ENCODE measurements at regions not wholly inside any gene's neighbourhood (a gene's known extent, or its start where the extent isn't known, plus 50 kb on each side); places are given as distances from the start of the nearest gene placed in this dataset.
A peak's percentile ranks its signal among the peaks of the same experiment; 100 is the strongest.
"Not testable (repeated sequence)": the region's sequence is repeated elsewhere in the genome, so short reads cannot be mapped to it uniquely, and the experiment has no call there.

DNA sequence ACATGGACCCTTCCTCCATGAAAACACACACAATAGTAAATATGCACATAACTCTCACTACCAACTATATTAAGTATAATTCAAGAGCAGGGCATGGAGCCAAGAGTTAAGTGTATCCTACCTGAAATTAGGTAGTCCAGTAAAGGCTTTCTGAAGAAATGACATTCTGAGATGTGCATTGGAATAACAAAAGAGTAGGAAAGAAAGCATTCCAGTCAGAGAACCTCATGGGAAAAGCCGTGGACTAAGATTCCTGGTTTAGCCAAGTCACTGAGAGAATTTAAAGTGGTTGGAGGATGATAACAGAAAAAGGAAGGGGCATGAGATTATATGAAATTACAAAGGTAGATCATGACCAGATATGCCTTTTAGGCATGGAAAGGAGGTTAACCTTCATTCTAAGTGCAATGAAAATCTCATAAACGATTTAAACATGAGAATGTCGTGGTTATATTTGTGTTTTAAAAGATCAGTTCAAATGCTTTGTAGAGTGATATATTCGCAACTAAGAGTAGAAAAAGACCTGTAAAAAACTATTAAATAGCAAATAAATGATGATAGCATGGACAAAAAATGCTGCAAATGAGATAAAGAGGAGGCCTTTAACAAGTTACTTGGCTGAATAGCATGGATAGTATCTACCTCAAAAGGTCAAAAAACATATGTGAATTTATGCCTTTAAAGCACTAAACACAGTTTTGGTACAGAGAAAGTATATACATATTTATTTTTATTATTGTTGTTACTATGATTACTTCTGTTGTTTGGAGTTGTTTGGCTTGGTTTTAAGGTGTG lies 767.4 kb upstream of the GHITM start:
- DNase-seq, result no peak

- DNase-seq, result no peak
Observed at GRCh38 chr10:83372646-83373045, 766.7 kb upstream of the GHITM start.

DNA sequence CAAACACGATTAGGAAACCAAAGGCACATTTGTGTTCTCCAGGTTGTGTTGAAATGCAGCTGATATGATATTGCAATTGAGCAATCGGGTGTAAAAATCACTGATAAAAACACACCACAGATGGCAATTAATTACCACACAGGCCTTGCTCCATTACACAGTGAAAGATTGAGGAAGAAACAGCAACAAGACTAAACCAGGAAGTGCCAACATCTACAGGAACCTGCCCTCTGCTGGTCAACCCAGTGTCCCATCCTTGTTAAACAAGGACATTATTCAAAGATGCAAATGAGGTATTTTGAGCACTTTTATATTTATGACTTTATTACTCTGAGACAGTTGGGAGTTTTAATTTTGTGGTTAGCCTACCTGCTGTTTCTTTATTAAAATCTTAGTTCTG lies 765.6 kb upstream of the GHITM start:
- DNase-seq, result peak in 2 of 3 donors; percentile 10 to 12

GRCh38 chr10:83374741-83375140 lies 764.6 kb upstream of the GHITM start:
- DNase-seq, result no peak

DNA sequence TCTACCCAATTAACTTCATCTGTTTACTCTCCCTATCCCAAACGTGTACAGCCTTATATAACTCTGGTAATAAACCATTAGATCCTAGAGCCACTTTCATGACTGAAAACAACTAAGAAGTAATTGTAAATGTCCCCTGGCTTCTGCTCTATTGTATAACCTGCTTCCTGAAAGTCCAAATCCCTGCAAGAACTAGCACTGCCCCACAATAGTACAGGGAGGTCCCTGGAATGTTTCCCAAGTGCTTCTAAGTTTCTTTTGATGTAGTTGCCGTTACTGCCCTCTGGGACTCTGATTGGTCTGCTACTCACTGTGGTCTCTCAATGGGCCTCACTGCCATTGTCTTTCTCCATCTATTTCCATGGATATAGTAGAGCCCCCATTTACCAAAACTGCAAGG lies 764.0 kb upstream of the GHITM start:
- no peak for DNase-seq

- no peak for DNase-seq
Observed at GRCh38 chr10:83397806-83398205, 741.5 kb upstream of the GHITM start.

DNA sequence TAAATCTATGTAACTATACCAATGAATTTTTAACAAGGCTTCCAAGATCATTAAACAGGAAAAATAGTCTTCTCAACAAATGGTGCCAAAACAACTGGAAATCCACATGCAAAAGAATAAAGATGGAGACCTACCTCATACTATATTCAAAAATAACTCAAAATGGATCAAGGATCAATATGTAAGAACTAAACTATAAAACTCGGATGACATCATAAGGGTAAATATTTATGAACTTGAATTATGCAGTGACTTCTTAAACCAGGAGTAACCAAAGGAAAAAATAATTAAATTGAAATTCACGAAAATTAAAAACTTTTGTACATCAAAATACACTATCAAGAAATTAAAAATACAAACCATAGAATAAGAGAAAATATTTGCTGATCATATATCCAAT lies 728.7 kb upstream of the GHITM start:
- no peak for DNase-seq

GRCh38 chr10:83425306-83425705 lies 714.0 kb upstream of the GHITM start:
- DNase-seq, result no peak

DNA sequence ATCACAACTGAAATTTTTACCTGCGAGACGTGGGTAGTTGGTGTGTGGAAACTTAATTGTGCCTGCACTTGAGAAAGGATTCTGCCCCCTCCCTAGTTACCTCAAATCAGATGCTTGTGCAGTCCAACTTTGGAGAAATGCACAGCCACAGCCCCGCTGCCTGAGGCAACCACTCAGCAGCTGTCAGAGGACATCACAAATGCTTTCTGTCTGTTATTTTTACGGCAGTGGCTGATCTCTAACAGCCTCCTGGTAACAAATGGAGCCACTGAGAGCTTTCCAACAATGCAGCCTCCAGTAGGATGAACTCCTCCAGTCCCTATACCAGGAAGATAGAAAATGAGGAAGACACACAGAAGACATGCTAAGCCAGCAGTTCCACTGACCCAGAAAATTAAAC lies 712.2 kb upstream of the GHITM start:
- DNase-seq, result no peak

DNA sequence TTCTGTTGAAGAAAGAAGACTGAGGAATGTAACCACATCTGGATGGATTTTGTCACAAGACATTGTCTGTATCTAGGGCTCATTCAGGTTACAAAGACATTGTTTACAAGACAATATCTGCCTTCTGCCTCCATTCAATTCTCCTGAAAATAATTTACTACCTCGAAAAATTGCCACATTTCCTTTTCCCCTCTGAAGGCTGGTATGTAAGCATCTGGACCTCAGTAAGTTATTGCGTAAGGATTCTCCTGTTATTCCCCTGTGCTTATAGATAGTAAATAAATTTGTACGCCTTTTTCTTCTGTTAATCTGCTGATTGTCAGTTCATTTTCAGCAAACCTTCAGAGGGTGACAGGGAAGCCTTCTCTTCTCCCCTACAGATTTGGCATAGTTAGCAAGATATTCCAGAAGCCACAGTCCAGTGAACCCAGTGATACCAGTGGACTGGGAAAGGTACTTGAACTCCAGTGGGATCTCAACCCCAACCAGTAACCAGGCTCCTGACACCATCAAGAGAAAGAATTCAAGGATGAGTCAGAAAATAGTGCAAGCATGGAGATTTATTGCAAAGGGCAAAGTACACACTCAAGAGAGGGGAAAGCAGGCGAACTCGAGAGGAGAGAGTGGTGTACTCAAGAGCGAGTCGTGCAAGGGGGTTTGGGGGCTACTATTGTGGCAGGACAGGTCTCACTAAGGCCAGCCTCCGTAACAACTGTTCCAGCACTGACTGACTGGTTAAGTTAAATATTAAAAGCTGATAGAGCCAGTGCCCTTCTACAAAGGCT lies 706.9 kb upstream of the GHITM start:
- DNase-seq, result no peak

- DNase-seq, result no peak
Observed at GRCh38 chr10:83433705-83434104, 705.6 kb upstream of the GHITM start.

DNA sequence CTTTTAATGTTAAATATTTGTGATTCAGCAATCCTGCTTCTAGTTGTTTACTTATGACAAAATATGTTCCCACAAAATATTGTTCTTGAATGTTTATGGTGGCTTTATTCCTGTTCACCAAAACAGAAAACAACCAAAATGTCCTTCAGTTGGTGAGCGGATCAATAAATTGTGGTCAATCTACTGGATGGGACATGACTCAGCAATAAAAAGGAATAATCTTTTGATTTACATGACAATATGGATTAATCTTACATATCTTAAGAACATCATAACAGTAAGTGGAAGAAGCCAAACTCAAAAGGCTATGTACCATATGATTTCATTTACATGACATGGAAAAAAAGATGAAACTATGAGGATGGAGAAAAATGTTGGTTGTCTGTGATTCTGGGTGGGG lies 691.3 kb upstream of the GHITM start:
- DNase-seq, result no peak

DNA sequence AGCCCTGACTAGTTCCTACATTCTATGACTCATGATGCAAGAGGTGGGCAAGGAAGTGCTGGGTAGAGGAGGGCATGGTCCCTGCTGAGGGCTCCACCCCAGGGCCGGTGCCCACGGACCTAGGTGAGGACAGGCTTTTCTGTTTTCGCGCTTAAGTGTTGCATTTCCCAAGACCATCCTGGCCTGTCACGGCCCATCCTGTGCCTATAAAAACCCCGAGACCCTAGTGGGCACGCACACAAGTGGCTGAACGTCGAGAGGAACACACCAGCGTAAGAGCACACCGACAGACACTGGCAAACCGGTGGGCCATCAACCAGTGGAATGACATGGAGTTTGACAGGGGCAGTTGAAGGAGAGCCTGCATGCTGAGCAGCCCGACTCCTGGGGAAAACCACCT lies 680.7 kb upstream of the GHITM start:
- no peak for DNase-seq

DNA sequence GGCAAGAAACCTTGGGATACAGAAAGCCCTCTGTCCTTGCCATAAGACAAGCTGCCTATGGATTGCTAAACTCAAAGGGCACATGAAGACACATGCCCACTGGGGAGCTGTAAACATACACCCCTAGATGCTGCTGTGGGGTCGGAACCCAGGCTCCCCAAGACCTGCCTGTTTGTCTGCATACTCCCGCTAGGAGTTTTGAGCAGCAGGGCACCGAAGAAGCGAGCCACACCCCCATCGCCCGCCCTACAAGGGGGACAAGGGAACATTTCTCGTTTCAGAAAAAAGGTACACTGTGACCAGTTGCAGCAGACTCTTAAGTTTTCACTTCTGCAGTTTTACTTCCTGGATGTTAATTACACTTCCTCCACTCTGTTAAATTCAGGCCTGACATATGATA lies 680.2 kb upstream of the GHITM start:
- no peak for DNase-seq

- DNase-seq, result no peak
Observed at GRCh38 chr10:83469728-83470331, 669.5 kb upstream of the GHITM start.

DNA sequence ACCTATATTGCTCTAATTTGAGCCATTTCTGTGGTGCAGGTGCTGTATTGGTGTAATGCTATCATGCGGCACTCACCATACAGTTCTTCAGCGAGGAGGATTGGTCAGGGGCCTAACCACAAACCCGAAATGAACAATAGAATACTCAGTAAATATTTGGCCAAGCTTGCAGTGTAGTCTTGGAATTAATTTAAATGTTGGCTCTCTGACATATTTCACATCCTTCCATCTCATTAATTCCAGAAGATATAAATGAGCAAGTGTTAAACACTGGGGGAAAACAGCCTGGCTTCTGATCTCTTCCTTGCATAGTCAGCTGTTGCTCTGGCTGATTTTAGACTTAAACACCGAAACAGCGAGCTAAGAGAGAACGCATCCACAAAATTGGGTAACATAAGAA lies 663.1 kb upstream of the GHITM start:
- DNase-seq, result no peak

- no peak for DNase-seq
Observed at GRCh38 chr10:83489161-83489560, 650.1 kb upstream of the GHITM start.

DNA sequence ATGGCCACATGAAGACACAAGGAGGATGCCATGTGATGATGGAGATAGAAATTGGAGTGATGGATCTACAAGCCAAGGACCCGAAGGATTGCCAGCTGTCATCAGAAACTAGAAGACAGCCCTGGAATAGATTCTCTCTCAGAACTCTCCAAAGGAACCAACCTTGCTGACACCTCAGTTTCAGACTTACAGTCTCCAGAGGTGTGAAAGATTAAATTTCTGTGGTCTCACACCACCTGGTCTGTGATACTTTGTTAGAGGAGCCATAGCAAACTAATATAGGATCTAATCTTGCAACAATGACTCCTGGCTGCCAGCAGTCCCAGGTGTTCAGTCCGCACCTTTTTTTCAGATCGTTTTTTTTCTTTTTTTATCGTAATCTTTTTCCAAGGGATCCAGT lies 647.3 kb upstream of the GHITM start:
- DNase-seq, result no peak

DNA sequence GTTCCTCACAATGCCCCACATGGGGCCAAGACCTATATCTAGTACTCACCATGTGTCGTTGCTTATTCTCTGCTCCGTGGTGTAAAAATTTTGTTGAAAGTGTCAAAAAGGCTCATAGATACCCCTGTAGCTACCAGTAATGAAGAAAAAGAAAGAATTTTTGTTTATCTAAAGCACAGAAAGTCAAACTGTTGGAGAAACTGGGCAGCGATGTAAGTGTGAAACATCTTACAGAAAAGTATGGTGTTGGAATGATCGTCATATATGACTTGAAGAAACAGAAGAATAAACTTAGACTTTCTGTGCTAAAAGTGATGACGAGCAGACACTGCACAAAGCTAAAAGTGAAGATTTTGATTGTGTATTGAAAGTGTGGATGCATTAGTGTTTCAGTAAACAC lies 626.6 kb upstream of the GHITM start:
- DNase-seq, result no peak

DNA sequence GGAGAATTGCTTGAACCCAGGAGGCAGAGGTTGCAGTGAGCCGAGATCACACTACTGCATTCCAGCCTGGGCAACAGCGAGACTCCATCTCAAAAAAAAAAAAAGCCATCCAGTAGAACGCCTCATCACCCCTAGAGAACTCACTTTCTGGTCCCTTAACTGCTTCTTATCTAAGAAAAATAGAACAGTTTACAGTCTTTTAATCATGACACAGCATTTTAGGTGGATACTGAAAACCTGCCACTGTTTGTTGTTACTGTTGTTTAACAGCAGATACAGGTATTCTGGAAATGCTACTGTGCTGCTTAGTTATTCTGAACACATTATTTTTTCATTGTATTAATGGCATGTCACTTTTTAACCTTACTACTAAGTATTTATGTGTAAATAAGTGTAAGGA lies 624.3 kb upstream of the GHITM start:
- DNase-seq, result no peak

- no peak for DNase-seq
Observed at GRCh38 chr10:83516788-83517187, 622.5 kb upstream of the GHITM start.

DNA sequence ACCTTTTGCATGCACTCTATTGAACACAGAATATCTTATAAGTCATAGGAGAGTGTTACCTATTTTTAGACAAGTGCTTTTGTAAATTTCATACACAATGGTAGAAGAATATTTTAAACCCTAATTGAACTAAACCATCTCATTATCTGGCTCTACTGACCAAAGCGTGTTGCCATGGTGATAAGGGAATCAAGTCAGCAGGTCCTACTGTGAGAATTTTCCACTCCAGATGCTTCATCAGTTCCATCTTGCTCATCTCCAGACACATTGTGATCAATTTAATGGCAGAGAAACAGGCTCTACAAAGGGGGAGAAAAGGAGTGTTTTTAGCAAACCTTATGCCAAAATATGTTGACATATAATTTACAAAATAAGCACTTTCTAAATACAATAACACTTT lies 621.9 kb upstream of the GHITM start:
- no peak for DNase-seq

DNA sequence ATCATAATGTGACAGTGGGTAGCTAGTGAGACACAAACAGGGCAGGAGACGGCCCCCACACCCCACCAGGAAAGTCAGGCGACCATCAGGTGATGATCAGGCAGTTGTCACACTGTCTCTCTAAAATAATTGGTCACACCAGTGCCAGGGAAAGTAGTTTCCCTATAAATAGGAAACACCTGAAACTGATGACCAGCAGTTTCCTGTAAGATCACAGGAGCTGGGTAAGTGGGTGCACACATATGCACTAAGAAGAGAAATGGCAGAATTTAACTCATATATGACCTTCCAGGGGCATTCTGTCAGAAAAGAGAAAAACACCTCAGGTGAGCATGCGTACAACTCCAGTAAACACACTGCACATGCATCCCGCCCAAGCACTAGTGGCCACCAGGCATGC lies 620.5 kb upstream of the GHITM start:
- no peak for DNase-seq

DNA sequence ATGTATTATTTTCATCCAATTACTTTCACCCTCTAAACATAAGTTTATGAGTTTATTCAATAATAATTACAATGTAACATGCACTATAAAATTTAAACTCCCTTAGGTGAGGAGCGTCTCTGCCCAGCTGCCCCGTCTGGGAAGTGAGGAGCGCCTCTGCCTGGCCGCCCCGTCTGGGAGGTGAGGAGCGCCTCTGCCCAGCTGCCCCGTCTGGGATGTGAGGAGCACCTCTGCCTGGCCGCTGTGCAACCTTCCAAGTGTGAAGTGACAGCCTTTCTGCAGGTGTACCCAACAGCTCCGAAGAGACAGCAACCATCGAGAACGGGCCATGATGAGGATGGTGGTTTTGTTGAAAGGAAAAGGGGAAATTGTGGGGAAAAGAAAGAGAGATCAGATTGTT lies 618.9 kb upstream of the GHITM start:
- not testable (repeated sequence) for DNase-seq

Measured in suppressor macrophage treated with lipopolysaccharide for 1 hour (primary cell).